ENCODE measurements at regions not wholly inside any gene's neighbourhood (a gene's known extent, or its start where the extent isn't known, plus 50 kb on each side); places are given as distances from the start of the nearest gene placed in this dataset.

DNA sequence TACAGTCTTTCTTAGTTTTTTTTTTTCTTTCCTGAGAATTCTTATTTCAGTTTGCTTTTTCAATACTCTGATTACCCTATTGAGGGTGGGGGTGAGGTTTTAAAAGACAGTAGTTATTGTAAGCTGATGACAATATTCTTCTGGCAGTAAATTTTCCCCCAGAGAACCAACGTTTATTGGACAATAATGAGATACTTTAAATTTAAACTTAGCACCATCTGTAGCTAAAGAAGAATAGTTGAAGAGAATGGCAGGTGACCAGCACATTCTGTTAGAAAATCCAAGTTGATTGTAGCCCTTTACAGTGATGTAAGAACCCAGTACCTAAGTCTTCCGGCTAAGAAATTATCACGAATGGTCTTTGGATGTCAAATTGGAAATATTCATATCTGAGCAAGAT, 364.6 kb upstream of the LYPLAL1 start:
- Histone ChIP-seq H3K18ac (ENCODE audit: low read depth in 1 of 2, low read length in 2 of 2) (no peak overlapping the region), H2BK12ac (ENCODE audit: low read length in 2 of 2) (no peak overlapping the region), H3K36me3 (ENCODE audit: control insufficient read depth in 1 of 2, insufficient read depth in 2 of 2, low read depth in 1 of 2, low read length in 2 of 2) (no peaks in the 10 kb centered on the region), H3K4me1 (ENCODE audit: control insufficient read depth, insufficient read depth, low read depth, low read length) (no peaks in the 10 kb centered on the region), H3K4ac (ENCODE audit: low read depth in 1 of 2, low read length in 2 of 2) (no peak overlapping the region), H3K9me3 (ENCODE audit: control insufficient read depth, low read length) (no peaks in the 10 kb centered on the region), H2BK15ac (ENCODE audit: low read depth, poor library complexity, severe bottlenecking) (no peak overlapping the region), H3K14ac (ENCODE audit: low read length in 2 of 2) (no peak overlapping the region), H3K4me3 (ENCODE audit: insufficient read depth in 1 of 2, low read depth in 1 of 2, low read length in 2 of 2) (no peak overlapping the region), H3K27ac (ENCODE audit: low read length, poor library complexity, severe bottlenecking) (no peak overlapping the region), H3K23ac (ENCODE audit: low read length in 2 of 2) (no peak overlapping the region), H4K91ac (ENCODE audit: low read length) (no peak overlapping the region), H3K4me2 (ENCODE audit: low read length, poor library complexity, severe bottlenecking) (no peak overlapping the region), H3K9ac (ENCODE audit: low read length) (no peak overlapping the region), H2AFZ (ENCODE audit: low read depth, low read length) (no peak overlapping the region), H2BK5ac (ENCODE audit: low read depth, low read length, poor library complexity, severe bottlenecking) (no peak overlapping the region), H3K27me3 (ENCODE audit: control insufficient read depth in 1 of 2, insufficient read depth in 1 of 2, low read length in 2 of 2) (no peaks in the 10 kb centered on the region), H2AK5ac (ENCODE audit: low read length, severe bottlenecking) (no peak overlapping the region), H3K79me1 (replicated peaks; ENCODE audit: low read length, poor library complexity, severe bottlenecking) (no peaks in the 10 kb centered on the region), H2BK120ac (ENCODE audit: low read depth, low read length) (no peak overlapping the region), H4K8ac (ENCODE audit: low read length) (no peak overlapping the region)
- DNase-seq: no peak
- WGBS: no CpG with 5 or more reads among the region's 3 CpGs

DNA sequence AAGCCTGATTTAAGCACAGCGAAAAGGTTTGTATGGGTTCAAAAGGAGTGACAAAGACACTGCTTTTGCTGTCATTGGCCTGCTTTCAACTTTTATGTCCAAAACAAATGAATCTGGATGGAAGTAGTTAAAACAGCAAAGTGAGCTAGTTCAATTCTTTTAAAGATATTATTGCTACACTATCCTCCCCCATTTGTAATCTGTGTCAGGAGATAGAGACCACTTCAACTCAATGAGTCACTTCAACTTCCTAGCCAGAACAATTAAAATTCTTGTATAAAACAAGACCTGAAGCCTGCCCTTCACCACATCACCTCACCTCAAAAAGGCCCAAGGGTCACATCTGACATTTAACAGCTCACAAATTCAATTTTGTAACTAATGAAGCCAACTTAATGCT, 364.1 kb upstream of the LYPLAL1 start:
- Histone ChIP-seq H3K9ac (ENCODE audit: low read length) (no peak overlapping the region), H3K36me3 (ENCODE audit: control insufficient read depth in 1 of 2, insufficient read depth in 2 of 2, low read depth in 1 of 2, low read length in 2 of 2) (no peaks in the 10 kb centered on the region), H2BK15ac (ENCODE audit: low read depth, poor library complexity, severe bottlenecking) (no peak overlapping the region), H3K4me3 (ENCODE audit: insufficient read depth in 1 of 2, low read depth in 1 of 2, low read length in 2 of 2) (no peak overlapping the region), H3K27ac (ENCODE audit: low read length, poor library complexity, severe bottlenecking) (no peak overlapping the region), H4K91ac (ENCODE audit: low read length) (no peak overlapping the region), H2AK5ac (ENCODE audit: low read length, severe bottlenecking) (no peak overlapping the region), H3K27me3 (ENCODE audit: control insufficient read depth in 1 of 2, insufficient read depth in 1 of 2, low read length in 2 of 2) (no peaks in the 10 kb centered on the region), H4K8ac (ENCODE audit: low read length) (no peak overlapping the region), H3K14ac (ENCODE audit: low read length in 2 of 2) (no peak overlapping the region), H2AFZ (ENCODE audit: low read depth, low read length) (no peak overlapping the region), H3K79me1 (replicated peaks; ENCODE audit: low read length, poor library complexity, severe bottlenecking) (no peaks in the 10 kb centered on the region), H2BK12ac (ENCODE audit: low read length in 2 of 2) (no peak overlapping the region), H3K9me3 (ENCODE audit: control insufficient read depth, low read length) (no peaks in the 10 kb centered on the region), H3K18ac (ENCODE audit: low read depth in 1 of 2, low read length in 2 of 2) (no peak overlapping the region), H3K4ac (ENCODE audit: low read depth in 1 of 2, low read length in 2 of 2) (no peak overlapping the region), H2BK120ac (ENCODE audit: low read depth, low read length) (no peak overlapping the region), H2BK5ac (ENCODE audit: low read depth, low read length, poor library complexity, severe bottlenecking) (no peak overlapping the region), H3K4me1 (ENCODE audit: control insufficient read depth, insufficient read depth, low read depth, low read length) (no peaks in the 10 kb centered on the region), H3K4me2 (ENCODE audit: low read length, poor library complexity, severe bottlenecking) (no peak overlapping the region), H3K23ac (ENCODE audit: low read length in 2 of 2) (no peak overlapping the region)
- no peak for DNase-seq
- WGBS: 100% methylated on average over 1 of the region's 1 CpG

DNA sequence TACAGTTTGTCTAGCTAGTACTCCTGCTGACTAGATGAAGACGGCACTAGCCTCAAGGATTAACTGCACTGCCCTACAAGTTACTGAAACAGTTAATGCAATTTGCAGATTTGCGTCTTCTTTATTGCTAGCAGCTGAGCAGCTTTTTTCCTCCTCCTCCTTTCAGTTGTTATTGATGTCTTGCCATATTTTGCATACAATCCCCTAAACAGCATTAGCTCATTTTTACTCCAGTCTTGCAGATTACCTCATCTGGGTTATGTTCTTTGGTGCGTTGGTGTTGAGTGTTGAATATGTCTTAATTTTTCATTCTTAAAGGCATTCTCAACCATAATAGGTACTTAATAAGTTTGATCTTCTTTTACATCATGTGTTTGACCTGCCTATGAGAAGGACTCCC, 363.4 kb upstream of the LYPLAL1 start:
- no peak overlapping the region for H2AK5ac ChIP-seq (ENCODE audit: low read length, severe bottlenecking)
- H3K23ac ChIP-seq (ENCODE audit: low read length in 2 of 2): no peak overlapping the region
- no peak overlapping the region for H3K27ac ChIP-seq (ENCODE audit: low read length, poor library complexity, severe bottlenecking)
- no peak overlapping the region for H2AFZ ChIP-seq (ENCODE audit: low read depth, low read length)
- peaks cover 1% of the 10 kb centered on the region for H3K4me1 ChIP-seq (ENCODE audit: control insufficient read depth, insufficient read depth, low read depth, low read length)
- H3K4ac ChIP-seq (ENCODE audit: low read depth in 1 of 2, low read length in 2 of 2): no peak overlapping the region
- no peaks in the 10 kb centered on the region for H3K9me3 ChIP-seq (ENCODE audit: control insufficient read depth, low read length)
- no peak overlapping the region for H2BK5ac ChIP-seq (ENCODE audit: low read depth, low read length, poor library complexity, severe bottlenecking)
- no peak overlapping the region for H4K91ac ChIP-seq (ENCODE audit: low read length)
- H3K9ac ChIP-seq (ENCODE audit: low read length): no peak overlapping the region
- no peak overlapping the region for H2BK120ac ChIP-seq (ENCODE audit: low read depth, low read length)
- no peak overlapping the region for H2BK12ac ChIP-seq (ENCODE audit: low read length in 2 of 2)
- H3K14ac ChIP-seq (ENCODE audit: low read length in 2 of 2): no peak overlapping the region
- 94% methylated on average over 2 of the region's 3 CpGs for WGBS
- no peak overlapping the region for H3K18ac ChIP-seq (ENCODE audit: low read depth in 1 of 2, low read length in 2 of 2)
- no peaks in the 10 kb centered on the region for H3K36me3 ChIP-seq (ENCODE audit: control insufficient read depth in 1 of 2, insufficient read depth in 2 of 2, low read depth in 1 of 2, low read length in 2 of 2)
- H2BK15ac ChIP-seq (ENCODE audit: low read depth, poor library complexity, severe bottlenecking): no peak overlapping the region
- H3K4me2 ChIP-seq (ENCODE audit: low read length, poor library complexity, severe bottlenecking): no peak overlapping the region
- H3K4me3 ChIP-seq (ENCODE audit: insufficient read depth in 1 of 2, low read depth in 1 of 2, low read length in 2 of 2): no peak overlapping the region
- no peak for DNase-seq
- no peaks in the 10 kb centered on the region for H3K79me1 ChIP-seq (replicated peaks; ENCODE audit: low read length, poor library complexity, severe bottlenecking)
- H4K8ac ChIP-seq (ENCODE audit: low read length): no peak overlapping the region
- no peaks in the 10 kb centered on the region for H3K27me3 ChIP-seq (ENCODE audit: control insufficient read depth in 1 of 2, insufficient read depth in 1 of 2, low read length in 2 of 2)

DNA sequence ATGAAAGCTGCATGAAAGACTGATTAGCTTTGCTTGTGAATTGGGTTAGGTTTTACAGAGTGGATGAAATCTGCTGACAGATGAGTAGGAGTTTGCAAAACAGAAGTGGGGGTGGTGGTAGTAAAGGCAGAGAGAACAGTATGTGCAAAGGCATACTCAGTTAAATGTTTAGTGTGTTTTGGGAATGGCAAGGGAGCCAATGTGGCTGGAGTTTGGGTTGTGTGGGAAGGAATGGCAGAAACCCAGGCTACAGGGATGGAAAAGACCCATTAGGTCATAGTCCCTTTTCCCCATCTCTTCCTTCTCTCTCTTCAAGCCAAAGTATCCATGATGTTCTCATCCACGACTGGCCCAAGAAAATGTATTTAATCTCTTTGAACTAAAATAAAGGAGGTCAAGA, 362.2 kb upstream of the LYPLAL1 start:
- H3K23ac ChIP-seq (ENCODE audit: low read length in 2 of 2): no peak overlapping the region
- no peak overlapping the region for H2AK5ac ChIP-seq (ENCODE audit: low read length, severe bottlenecking)
- no peak overlapping the region for H3K4ac ChIP-seq (ENCODE audit: low read depth in 1 of 2, low read length in 2 of 2)
- no peak overlapping the region for H3K4me2 ChIP-seq (ENCODE audit: low read length, poor library complexity, severe bottlenecking)
- no peaks in the 10 kb centered on the region for H3K36me3 ChIP-seq (ENCODE audit: control insufficient read depth in 1 of 2, insufficient read depth in 2 of 2, low read depth in 1 of 2, low read length in 2 of 2)
- WGBS: no CpG with 5 or more reads among the region's 1 CpG
- DNase-seq: no peak
- no peak overlapping the region for H2BK15ac ChIP-seq (ENCODE audit: low read depth, poor library complexity, severe bottlenecking)
- no peak overlapping the region for H3K14ac ChIP-seq (ENCODE audit: low read length in 2 of 2)
- H3K18ac ChIP-seq (ENCODE audit: low read depth in 1 of 2, low read length in 2 of 2): peak overlapping the region; percentile 66 to 92
- H3K27me3 ChIP-seq (ENCODE audit: control insufficient read depth in 1 of 2, insufficient read depth in 1 of 2, low read length in 2 of 2): no peaks in the 10 kb centered on the region
- no peak overlapping the region for H2BK120ac ChIP-seq (ENCODE audit: low read depth, low read length)
- no peak overlapping the region for H2BK12ac ChIP-seq (ENCODE audit: low read length in 2 of 2)
- peak overlapping the region; percentile 54 for H4K8ac ChIP-seq (ENCODE audit: low read length)
- no peaks in the 10 kb centered on the region for H3K9me3 ChIP-seq (ENCODE audit: control insufficient read depth, low read length)
- H4K91ac ChIP-seq (ENCODE audit: low read length): peak overlapping the region; percentile 27
- no peak overlapping the region for H2AFZ ChIP-seq (ENCODE audit: low read depth, low read length)
- no peaks in the 10 kb centered on the region for H3K79me1 ChIP-seq (replicated peaks; ENCODE audit: low read length, poor library complexity, severe bottlenecking)
- no peak overlapping the region for H3K27ac ChIP-seq (ENCODE audit: low read length, poor library complexity, severe bottlenecking)
- no peak overlapping the region for H2BK5ac ChIP-seq (ENCODE audit: low read depth, low read length, poor library complexity, severe bottlenecking)
- H3K9ac ChIP-seq (ENCODE audit: low read length): no peak overlapping the region
- no peak overlapping the region for H3K4me3 ChIP-seq (ENCODE audit: insufficient read depth in 1 of 2, low read depth in 1 of 2, low read length in 2 of 2)
- peaks cover 1% of the 10 kb centered on the region for H3K4me1 ChIP-seq (ENCODE audit: control insufficient read depth, insufficient read depth, low read depth, low read length)

Measured in mesenchymal stem cell (in vitro differentiated cells and primary cell).